ENCODE measurements at regions not wholly inside any gene's neighbourhood (a gene's known extent, or its start where the extent isn't known, plus 50 kb on each side); places are given as distances from the start of the nearest gene placed in this dataset.

- ChIA-PET CTCF (no interaction called here), POLR2A (interaction anchor here (0.5 kb wide), 1 partner anchor 1874 kb away, joined by 3 read pairs; no protein-coding TSS in a partner anchor)
- Mint-ChIP-seq H3K4me3 (ENCODE audit: unreplicated experiment) (no peak overlapping the region), H3K9me3 (ENCODE audit: unreplicated experiment) (peaks cover 9% of the 10 kb centered on the region), H3K27ac (ENCODE audit: low read depth, unreplicated experiment) (no peak overlapping the region), H3K4me1 (ENCODE audit: insufficient read depth, unreplicated experiment) (no peaks in the 10 kb centered on the region), H3K36me3 (ENCODE audit: insufficient read depth, unreplicated experiment) (no peaks in the 10 kb centered on the region), H3K27me3 (ENCODE audit: insufficient read depth, unreplicated experiment) (no peaks in the 10 kb centered on the region)
- no TSS peak for BruUV-seq (replicated peaks)
- intact Hi-C loops (cut with micrococcal nuclease) = no loop called here
- TF ChIP-seq, protein P1, sequence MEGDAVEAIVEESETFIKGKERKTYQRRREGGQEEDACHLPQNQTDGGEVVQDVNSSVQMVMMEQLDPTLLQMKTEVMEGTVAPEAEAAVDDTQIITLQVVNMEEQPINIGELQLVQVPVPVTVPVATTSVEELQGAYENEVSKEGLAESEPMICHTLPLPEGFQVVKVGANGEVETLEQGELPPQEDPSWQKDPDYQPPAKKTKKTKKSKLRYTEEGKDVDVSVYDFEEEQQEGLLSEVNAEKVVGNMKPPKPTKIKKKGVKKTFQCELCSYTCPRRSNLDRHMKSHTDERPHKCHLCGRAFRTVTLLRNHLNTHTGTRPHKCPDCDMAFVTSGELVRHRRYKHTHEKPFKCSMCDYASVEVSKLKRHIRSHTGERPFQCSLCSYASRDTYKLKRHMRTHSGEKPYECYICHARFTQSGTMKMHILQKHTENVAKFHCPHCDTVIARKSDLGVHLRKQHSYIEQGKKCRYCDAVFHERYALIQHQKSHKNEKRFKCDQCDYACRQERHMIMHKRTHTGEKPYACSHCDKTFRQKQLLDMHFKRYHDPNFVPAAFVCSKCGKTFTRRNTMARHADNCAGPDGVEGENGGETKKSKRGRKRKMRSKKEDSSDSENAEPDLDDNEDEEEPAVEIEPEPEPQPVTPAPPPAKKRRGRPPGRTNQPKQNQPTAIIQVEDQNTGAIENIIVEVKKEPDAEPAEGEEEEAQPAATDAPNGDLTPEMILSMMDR (IDR thresholded peaks at IDR 0.05; ENCODE audit: unreplicated experiment) = no peak
- no peak for DNase-seq (ENCODE audit: unreplicated experiment)
These were observed 137.2 kb upstream of the CELF4 start for GRCh38 chr18:37702841-37703240.

GRCh38 chr18:37701967-37702366 is 136.4 kb upstream of the CELF4 start:
- intact Hi-C loops (cut with micrococcal nuclease) = no loop called here
- ChIA-PET CTCF (interaction anchor here (0.7 to 0.9 kb wide), 2 partner anchors 23 to 912 kb away, joined by 3 read pairs; no protein-coding TSS in a partner anchor), POLR2A (no interaction called here)
- TF ChIP-seq, protein P1 (IDR thresholded peaks at IDR 0.05; ENCODE audit: unreplicated experiment) = no peak
- Mint-ChIP-seq H3K9me3 (ENCODE audit: unreplicated experiment) (peaks cover 9% of the 10 kb centered on the region), H3K4me1 (ENCODE audit: insufficient read depth, unreplicated experiment) (no peaks in the 10 kb centered on the region), H3K27ac (ENCODE audit: low read depth, unreplicated experiment) (no peak overlapping the region), H3K36me3 (ENCODE audit: insufficient read depth, unreplicated experiment) (no peaks in the 10 kb centered on the region), H3K4me3 (ENCODE audit: unreplicated experiment) (no peak overlapping the region), H3K27me3 (ENCODE audit: insufficient read depth, unreplicated experiment) (no peaks in the 10 kb centered on the region)
- DNase-seq (ENCODE audit: unreplicated experiment) = no peak
- no TSS peak for BruUV-seq (replicated peaks)

GRCh38 chr18:37698508-37699040 is 133.0 kb upstream of the CELF4 start:
- TF ChIP-seq, protein P1 (IDR thresholded peaks at IDR 0.05; ENCODE audit: unreplicated experiment) = no peak
- peaks cover 7% of the 10 kb centered on the region for H3K9me3 Mint-ChIP-seq (ENCODE audit: unreplicated experiment)
- ChIA-PET CTCF (no interaction called here), POLR2A (no interaction called here)
- no peaks in the 10 kb centered on the region for H3K4me1 Mint-ChIP-seq (ENCODE audit: insufficient read depth, unreplicated experiment)
- H3K27ac Mint-ChIP-seq (ENCODE audit: low read depth, unreplicated experiment) = no peak overlapping the region
- intact Hi-C loops (cut with micrococcal nuclease) = no loop called here
- no peaks in the 10 kb centered on the region for H3K27me3 Mint-ChIP-seq (ENCODE audit: insufficient read depth, unreplicated experiment)
- BruUV-seq (replicated peaks) = no TSS peak
- no peaks in the 10 kb centered on the region for H3K36me3 Mint-ChIP-seq (ENCODE audit: insufficient read depth, unreplicated experiment)
- no peak overlapping the region for H3K4me3 Mint-ChIP-seq (ENCODE audit: unreplicated experiment)
- no peak for DNase-seq (ENCODE audit: unreplicated experiment)

DNA sequence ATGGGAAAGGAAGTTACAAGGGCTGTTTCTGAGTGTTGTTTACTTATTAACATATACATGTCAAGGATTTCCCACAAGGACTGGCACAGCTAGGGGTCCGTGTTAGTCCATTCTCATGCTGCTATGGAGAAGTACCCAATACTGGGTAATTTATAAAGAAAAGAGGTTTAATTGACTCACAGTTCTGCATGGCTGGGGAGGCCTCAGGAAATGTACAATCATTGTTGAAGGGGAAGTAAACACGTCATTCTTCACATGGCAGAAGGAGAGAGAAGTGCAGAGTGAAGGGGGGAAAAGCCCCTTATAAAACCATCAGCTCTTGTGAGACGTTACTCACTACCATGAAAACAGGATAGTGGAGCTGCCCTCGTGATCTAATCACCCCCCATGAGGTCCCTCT is 128.9 kb upstream of the CELF4 start:
- Mint-ChIP-seq H3K4me3 (ENCODE audit: unreplicated experiment) (no peak overlapping the region), H3K9me3 (ENCODE audit: unreplicated experiment) (peaks cover 7% of the 10 kb centered on the region), H3K36me3 (ENCODE audit: insufficient read depth, unreplicated experiment) (no peaks in the 10 kb centered on the region), H3K4me1 (ENCODE audit: insufficient read depth, unreplicated experiment) (no peaks in the 10 kb centered on the region), H3K27ac (ENCODE audit: low read depth, unreplicated experiment) (no peak overlapping the region), H3K27me3 (ENCODE audit: insufficient read depth, unreplicated experiment) (no peaks in the 10 kb centered on the region)
- ChIA-PET POLR2A (no interaction called here), CTCF (no interaction called here)
- no TSS peak for BruUV-seq (replicated peaks)
- intact Hi-C loops (cut with micrococcal nuclease) = no loop called here
- no peak for DNase-seq (ENCODE audit: unreplicated experiment)
- TF ChIP-seq, protein P1 (IDR thresholded peaks at IDR 0.05; ENCODE audit: unreplicated experiment) = no peak

Data from MCF 10A (cell line).